ENCODE measurements at regions not wholly inside any gene's neighbourhood (a gene's known extent, or its start where the extent isn't known, plus 50 kb on each side); places are given as distances from the start of the nearest gene placed in this dataset.
A peak's percentile ranks its signal among the peaks of the same experiment; 100 is the strongest.

- H3K18ac ChIP-seq (ENCODE audit: low read length) = no peak overlapping the region
- H3K23ac ChIP-seq (ENCODE audit: low read length) = no peak overlapping the region
- WGBS (ENCODE audit: extremely low coverage, insufficient coverage, insufficient read length) = no CpG with 5 or more reads among the region's 1 CpG
- no peaks in the 10 kb centered on the region for H3K79me1 ChIP-seq (ENCODE audit: low read length)
- H3K4me1 ChIP-seq (ENCODE audit: control insufficient read depth in 1 of 2, insufficient read depth in 2 of 2, low read length in 2 of 2) = no peaks in the 10 kb centered on the region
- no peak overlapping the region for H2BK120ac ChIP-seq (ENCODE audit: insufficient read depth, low read length, poor library complexity)
- H3K14ac ChIP-seq (ENCODE audit: low read length) = no peak overlapping the region
- no peak overlapping the region for H2AFZ ChIP-seq (ENCODE audit: insufficient read depth, low read length, poor library complexity)
- H2AK5ac ChIP-seq (ENCODE audit: low read length) = no peak overlapping the region
- H3K9me3 ChIP-seq (ENCODE audit: insufficient read depth, low read depth, low read length) = no peaks in the 10 kb centered on the region
- no peak overlapping the region for H2BK12ac ChIP-seq (ENCODE audit: low read length)
- H3K27ac ChIP-seq (ENCODE audit: low read depth, low read length) = no peak overlapping the region
- H4K91ac ChIP-seq (ENCODE audit: low read depth, low read length) = no peak overlapping the region
- H3K4me2 ChIP-seq (ENCODE audit: low read length) = no peak overlapping the region
- no peak overlapping the region for H3K4me3 ChIP-seq (ENCODE audit: low read depth, low read length)
- no peaks in the 10 kb centered on the region for H3K36me3 ChIP-seq (ENCODE audit: control insufficient read depth in 1 of 2, insufficient read depth in 2 of 2, low read length in 2 of 2)
- no peak overlapping the region for H3K4ac ChIP-seq (ENCODE audit: low read depth, low read length)
- peak in 1 of 2 donors; percentile 55 for DNase-seq
- no peak overlapping the region for H3K9ac ChIP-seq (ENCODE audit: low read length)
- H2BK5ac ChIP-seq (ENCODE audit: low read depth, low read length, poor library complexity) = no peak overlapping the region
- H4K12ac ChIP-seq (ENCODE audit: low read depth, low read length) = no peak overlapping the region
- H3K27me3 ChIP-seq (ENCODE audit: insufficient read depth, low read length) = no peaks in the 10 kb centered on the region
- no peak overlapping the region for H4K8ac ChIP-seq (ENCODE audit: low read depth, low read length)
- no peaks in the 10 kb centered on the region for H3K79me2 ChIP-seq (ENCODE audit: control insufficient read depth, insufficient read depth, low read length, poor library complexity)
Observed at GRCh38 chr2:193240752-193241151, 1046.0 kb upstream of the TMEFF2 start.

DNA sequence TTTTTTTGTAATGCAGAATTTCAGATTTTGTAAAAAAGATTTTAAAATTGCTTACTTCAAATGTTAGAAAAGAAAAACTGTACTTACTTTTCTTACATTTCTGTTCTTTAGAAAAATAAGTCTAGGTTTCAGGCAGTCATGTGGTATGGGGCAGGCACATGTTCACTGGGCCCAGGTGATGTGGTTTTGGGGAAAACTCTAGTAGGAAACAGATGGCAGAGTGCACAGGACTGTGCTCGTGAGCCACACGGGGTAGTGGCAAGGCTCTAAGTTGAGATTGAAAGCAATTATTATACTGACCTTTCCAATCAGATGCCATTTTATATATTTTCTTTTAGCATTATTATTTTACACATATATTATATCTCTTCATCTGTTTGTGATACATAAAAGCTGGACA is 1036.9 kb upstream of the TMEFF2 start:
- no peak overlapping the region for H3K18ac ChIP-seq (ENCODE audit: low read length)
- H3K79me1 ChIP-seq (ENCODE audit: low read length) = no peaks in the 10 kb centered on the region
- no peak overlapping the region for H3K4me3 ChIP-seq (ENCODE audit: low read depth, low read length)
- no peaks in the 10 kb centered on the region for H3K36me3 ChIP-seq (ENCODE audit: control insufficient read depth in 1 of 2, insufficient read depth in 2 of 2, low read length in 2 of 2)
- no peak overlapping the region for H4K91ac ChIP-seq (ENCODE audit: low read depth, low read length)
- no peak overlapping the region for H4K12ac ChIP-seq (ENCODE audit: low read depth, low read length)
- no peak overlapping the region for H3K14ac ChIP-seq (ENCODE audit: low read length)
- DNase-seq = no peak
- no CpG with 5 or more reads among the region's 2 CpGs for WGBS (ENCODE audit: extremely low coverage, insufficient coverage, insufficient read length)
- H3K9me3 ChIP-seq (ENCODE audit: insufficient read depth, low read depth, low read length) = no peaks in the 10 kb centered on the region
- no peak overlapping the region for H4K8ac ChIP-seq (ENCODE audit: low read depth, low read length)
- H2BK12ac ChIP-seq (ENCODE audit: low read length) = no peak overlapping the region
- no peak overlapping the region for H3K9ac ChIP-seq (ENCODE audit: low read length)
- no peak overlapping the region for H3K4ac ChIP-seq (ENCODE audit: low read depth, low read length)
- no peaks in the 10 kb centered on the region for H3K4me1 ChIP-seq (ENCODE audit: control insufficient read depth in 1 of 2, insufficient read depth in 2 of 2, low read length in 2 of 2)
- no peaks in the 10 kb centered on the region for H3K79me2 ChIP-seq (ENCODE audit: control insufficient read depth, insufficient read depth, low read length, poor library complexity)
- H2AFZ ChIP-seq (ENCODE audit: insufficient read depth, low read length, poor library complexity) = no peak overlapping the region
- no peak overlapping the region for H2BK120ac ChIP-seq (ENCODE audit: insufficient read depth, low read length, poor library complexity)
- H3K27me3 ChIP-seq (ENCODE audit: insufficient read depth, low read length) = no peaks in the 10 kb centered on the region
- H3K4me2 ChIP-seq (ENCODE audit: low read length) = no peak overlapping the region
- H2BK5ac ChIP-seq (ENCODE audit: low read depth, low read length, poor library complexity) = no peak overlapping the region
- H2AK5ac ChIP-seq (ENCODE audit: low read length) = no peak overlapping the region
- H3K23ac ChIP-seq (ENCODE audit: low read length) = no peak overlapping the region
- no peak overlapping the region for H3K27ac ChIP-seq (ENCODE audit: low read depth, low read length)

GRCh38 chr2:193228276-193228675 is 1033.5 kb upstream of the TMEFF2 start:
- H4K8ac ChIP-seq (ENCODE audit: low read depth, low read length) = no peak overlapping the region
- H3K18ac ChIP-seq (ENCODE audit: low read length) = no peak overlapping the region
- no peak overlapping the region for H2BK120ac ChIP-seq (ENCODE audit: insufficient read depth, low read length, poor library complexity)
- no peak overlapping the region for H3K23ac ChIP-seq (ENCODE audit: low read length)
- no peak for DNase-seq
- no peak overlapping the region for H3K9ac ChIP-seq (ENCODE audit: low read length)
- no peak overlapping the region for H2BK5ac ChIP-seq (ENCODE audit: low read depth, low read length, poor library complexity)
- no peak overlapping the region for H2AK5ac ChIP-seq (ENCODE audit: low read length)
- H3K4me1 ChIP-seq (ENCODE audit: control insufficient read depth in 1 of 2, insufficient read depth in 2 of 2, low read length in 2 of 2) = no peaks in the 10 kb centered on the region
- no peaks in the 10 kb centered on the region for H3K27me3 ChIP-seq (ENCODE audit: insufficient read depth, low read length)
- no peaks in the 10 kb centered on the region for H3K79me1 ChIP-seq (ENCODE audit: low read length)
- no peak overlapping the region for H3K4ac ChIP-seq (ENCODE audit: low read depth, low read length)
- H2BK12ac ChIP-seq (ENCODE audit: low read length) = no peak overlapping the region
- H3K4me3 ChIP-seq (ENCODE audit: low read depth, low read length) = no peak overlapping the region
- no peak overlapping the region for H3K27ac ChIP-seq (ENCODE audit: low read depth, low read length)
- no CpG with 5 or more reads among the region's 1 CpG for WGBS (ENCODE audit: extremely low coverage, insufficient coverage, insufficient read length)
- H3K14ac ChIP-seq (ENCODE audit: low read length) = no peak overlapping the region
- H2AFZ ChIP-seq (ENCODE audit: insufficient read depth, low read length, poor library complexity) = no peak overlapping the region
- H3K79me2 ChIP-seq (ENCODE audit: control insufficient read depth, insufficient read depth, low read length, poor library complexity) = no peaks in the 10 kb centered on the region
- no peak overlapping the region for H3K4me2 ChIP-seq (ENCODE audit: low read length)
- H3K36me3 ChIP-seq (ENCODE audit: control insufficient read depth in 1 of 2, insufficient read depth in 2 of 2, low read length in 2 of 2) = no peaks in the 10 kb centered on the region
- no peak overlapping the region for H4K91ac ChIP-seq (ENCODE audit: low read depth, low read length)
- no peaks in the 10 kb centered on the region for H3K9me3 ChIP-seq (ENCODE audit: insufficient read depth, low read depth, low read length)
- H4K12ac ChIP-seq (ENCODE audit: low read depth, low read length) = no peak overlapping the region

GRCh38 chr2:193222454-193222853 is 1027.7 kb upstream of the TMEFF2 start:
- no CpG with 5 or more reads among the region's 2 CpGs for WGBS (ENCODE audit: extremely low coverage, insufficient coverage, insufficient read length)
- Histone ChIP-seq H2AFZ (ENCODE audit: insufficient read depth, low read length, poor library complexity) (no peak overlapping the region), H3K79me2 (ENCODE audit: control insufficient read depth, insufficient read depth, low read length, poor library complexity) (no peaks in the 10 kb centered on the region)

More at GRCh38 chr2:193222454-193222853, 1027.7 kb upstream of the TMEFF2 start:
- Histone ChIP-seq H3K4me1 (ENCODE audit: control insufficient read depth in 1 of 2, insufficient read depth in 2 of 2, low read length in 2 of 2) (no peaks in the 10 kb centered on the region), H2AK5ac (ENCODE audit: low read length) (no peak overlapping the region), H2BK12ac (ENCODE audit: low read length) (no peak overlapping the region), H3K27me3 (ENCODE audit: insufficient read depth, low read length) (no peaks in the 10 kb centered on the region), H2BK120ac (ENCODE audit: insufficient read depth, low read length, poor library complexity) (no peak overlapping the region), H3K4me3 (ENCODE audit: low read depth, low read length) (no peak overlapping the region), H3K79me1 (ENCODE audit: low read length) (no peaks in the 10 kb centered on the region), H3K27ac (ENCODE audit: low read depth, low read length) (no peak overlapping the region), H3K9ac (ENCODE audit: low read length) (no peak overlapping the region), H3K23ac (ENCODE audit: low read length) (no peak overlapping the region), H2BK5ac (ENCODE audit: low read depth, low read length, poor library complexity) (no peak overlapping the region), H4K8ac (ENCODE audit: low read depth, low read length) (no peak overlapping the region), H4K12ac (ENCODE audit: low read depth, low read length) (no peak overlapping the region), H3K14ac (ENCODE audit: low read length) (no peak overlapping the region), H3K9me3 (ENCODE audit: insufficient read depth, low read depth, low read length) (no peaks in the 10 kb centered on the region), H3K4ac (ENCODE audit: low read depth, low read length) (no peak overlapping the region), H3K36me3 (ENCODE audit: control insufficient read depth in 1 of 2, insufficient read depth in 2 of 2, low read length in 2 of 2) (no peaks in the 10 kb centered on the region), H3K18ac (ENCODE audit: low read length) (no peak overlapping the region), H3K4me2 (ENCODE audit: low read length) (no peak overlapping the region), H4K91ac (ENCODE audit: low read depth, low read length) (no peak overlapping the region)
- DNase-seq = no peak

Data from trophoblast cell (in vitro differentiated cells and primary cell).